H9 (cell line): ENCODE measurements at regions not wholly inside any gene's neighbourhood (a gene's known extent, or its start where the extent isn't known, plus 50 kb on each side); places are given as distances from the start of the nearest gene placed in this dataset.

Source experiments
- DNase-seq: peaks from one replicate; pipeline ENCODE4 v3.0.0-alpha.2; 2017
- H2AFZ ChIP-seq: one replicate; pipeline ENCODE4 v1.6.1; 2013; ENCODE audit warnings: mild to moderate bottlenecking, low read length, control low read depth, moderate library complexity
- H2AK5ac ChIP-seq: 2 replicates; pipeline ENCODE4 v1.6.1; 2013; ENCODE audit warnings: low read length, control low read depth, mixed read lengths; ENCODE audit not compliant: insufficient read length
- H2BK120ac ChIP-seq: one replicate; pipeline ENCODE4 v1.6.1; 2013; ENCODE audit warnings: low read depth, mild to moderate bottlenecking, low read length, control low read depth, inconsistent platforms; ENCODE audit not compliant: poor library complexity, severe bottlenecking
- H2BK12ac ChIP-seq: 2 replicates; pipeline ENCODE4 v1.6.1; 2013; ENCODE audit warnings: low read length, control low read depth, mixed read lengths, low read depth; ENCODE audit not compliant: insufficient read length
- H2BK15ac ChIP-seq: 2 replicates; pipeline ENCODE4 v1.6.1; 2013; ENCODE audit warnings: low read depth, low read length, control low read depth
- H2BK20ac ChIP-seq: one replicate; pipeline ENCODE4 v1.6.1; 2013; ENCODE audit warnings: low read depth, mild to moderate bottlenecking, low read length, control low read depth, inconsistent platforms; ENCODE audit not compliant: poor library complexity, severe bottlenecking
- H2BK5ac ChIP-seq: 2 replicates; pipeline ENCODE4 v1.6.1; 2013; ENCODE audit warnings: low read length, control low read depth, mixed read lengths; ENCODE audit not compliant: insufficient read length
- H3K14ac ChIP-seq: 2 replicates; pipeline ENCODE4 v1.6.1; 2013; ENCODE audit warnings: low read length, control low read depth; ENCODE audit not compliant: insufficient read depth
- H3K18ac ChIP-seq: 2 replicates; pipeline ENCODE4 v1.6.1; 2013; ENCODE audit warnings: low read depth, mild to moderate bottlenecking, mixed read lengths, low read length, control low read depth; ENCODE audit not compliant: insufficient read length
- H3K23ac ChIP-seq: 2 replicates; pipeline ENCODE4 v1.6.1; 2013; ENCODE audit warnings: low read length, control low read depth, mixed read lengths, low read depth; ENCODE audit not compliant: insufficient read length
- H3K23me2 ChIP-seq: 2 replicates; pipeline ENCODE4 v1.6.1; 2013; ENCODE audit warnings: low read depth, mild to moderate bottlenecking, mixed read lengths, low read length, control low read depth; ENCODE audit not compliant: insufficient read length, poor library complexity, severe bottlenecking
- H3K27ac ChIP-seq: 2 replicates; pipeline ENCODE4 v1.5.1; 2013; ENCODE audit warnings: low read length, control low read depth, mixed read lengths, low read depth; ENCODE audit not compliant: insufficient read length
- H3K27me3 ChIP-seq: 2 replicates; pipeline ENCODE4 v1.6.1; 2013; ENCODE audit warnings: low read length, control low read depth, inconsistent platforms; ENCODE audit not compliant: insufficient read depth
- H3K4ac ChIP-seq: 2 replicates; pipeline ENCODE4 v1.6.1; 2013; ENCODE audit warnings: low read depth, mild to moderate bottlenecking, control low read depth, inconsistent platforms, low read length, moderate library complexity
- H3K4me1 ChIP-seq: 2 replicates; pipeline ENCODE4 v1.6.1; 2013; ENCODE audit warnings: low read length, control low read depth, inconsistent platforms; ENCODE audit not compliant: insufficient read depth
- H3K4me2 ChIP-seq: 2 replicates; pipeline ENCODE4 v1.6.1; 2013; ENCODE audit warnings: low read length, control low read depth, mixed read lengths; ENCODE audit not compliant: insufficient read length, insufficient read depth
- H3K56ac ChIP-seq: 2 replicates; pipeline ENCODE4 v1.6.1; 2013; ENCODE audit warnings: low read depth, mild to moderate bottlenecking, mixed read lengths, low read length, control low read depth; ENCODE audit not compliant: insufficient read length
- H3K79me1 ChIP-seq: 2 replicates; pipeline ENCODE4 v1.6.1; 2013; ENCODE audit warnings: low read depth, mild to moderate bottlenecking, moderate library complexity, low read length, control low read depth, inconsistent platforms; ENCODE audit not compliant: insufficient read depth, poor library complexity, severe bottlenecking
- H3K79me2 ChIP-seq: 2 replicates; pipeline ENCODE4 v1.6.1; 2013; ENCODE audit warnings: low read length, control low read depth, inconsistent platforms; ENCODE audit not compliant: insufficient read depth
- H3K9ac ChIP-seq: 2 replicates; pipeline ENCODE4 v1.6.1; 2013; ENCODE audit warnings: low read length, control low read depth, mixed read lengths; ENCODE audit not compliant: insufficient read length; ENCODE audit errors: extremely low read depth
- H3K9me3 ChIP-seq: one replicate; pipeline ENCODE4 v1.6.1; 2013; ENCODE audit warnings: low read depth, low read length, inconsistent platforms; ENCODE audit not compliant: control insufficient read depth
- H3T11ph ChIP-seq: one replicate; pipeline ENCODE4 v1.6.1; 2013; ENCODE audit warnings: mild to moderate bottlenecking, low read length, control low read depth, inconsistent platforms
- H4K20me1 ChIP-seq: one replicate; pipeline ENCODE4 v1.6.1; 2013; ENCODE audit not compliant: control insufficient read depth, insufficient read length, insufficient read depth
- H4K5ac ChIP-seq: 2 replicates; pipeline ENCODE4 v1.6.1; 2013; ENCODE audit warnings: low read depth, mild to moderate bottlenecking, mixed read lengths, low read length, control low read depth; ENCODE audit not compliant: insufficient read length
- H4K8ac ChIP-seq: replicated peaks from 2 replicates; pipeline ENCODE4 v1.6.1; 2013; ENCODE audit warnings: low read length, control low read depth, mixed read lengths, low read depth; ENCODE audit not compliant: insufficient read length
- H4K91ac ChIP-seq: 2 replicates; pipeline ENCODE4 v1.6.1; 2013; ENCODE audit warnings: low read depth, mild to moderate bottlenecking, moderate library complexity, mixed read lengths, low read length, control low read depth; ENCODE audit not compliant: insufficient read length
- H3K27ac Mint-ChIP-seq, 3 experiments: 2 replicates in 2 of 3; 3 replicates in 1 of 3; pipeline ENCODE4 v1.8.0; 2020 to 2021; ENCODE audit warnings: mixed read lengths in 3 of 3, mild to moderate bottlenecking in 1 of 3, moderate library complexity in 1 of 3
- H3K27me3 Mint-ChIP-seq: 2 replicates; pipeline ENCODE4 v1.8.0; 2021; ENCODE audit warnings: low read depth, mild to moderate bottlenecking, moderate library complexity, mixed read lengths
- H3K36me3 Mint-ChIP-seq, 3 experiments: 2 replicates in 2 of 3; 3 replicates in 1 of 3; pipeline ENCODE4 v1.8.0; 2020 to 2021; ENCODE audit warnings: low read depth in 3 of 3, mixed read lengths in 3 of 3; ENCODE audit not compliant: insufficient read depth in 1 of 3
- H3K4me1 Mint-ChIP-seq, 2 experiments: 2 replicates each; pipeline ENCODE4 v1.8.0; 2020; ENCODE audit warnings: mixed read lengths in 2 of 2
- H3K4me3 Mint-ChIP-seq, 2 experiments: 2 replicates in 1 of 2; 3 replicates in 1 of 2; pipeline ENCODE4 v1.8.0; 2020 to 2021; ENCODE audit warnings: mild to moderate bottlenecking in 2 of 2, mixed read lengths in 2 of 2, moderate library complexity in 1 of 2
- H3K9me3 Mint-ChIP-seq, 2 experiments: 2 replicates in 1 of 2; 3 replicates in 1 of 2; pipeline ENCODE4 v1.8.0; 2020; ENCODE audit warnings: mild to moderate bottlenecking in 2 of 2, mixed read lengths in 2 of 2, moderate library complexity in 1 of 2
- CTCF ChIP-seq: fragments of 200-600 bp; sonication (generic); conservative IDR thresholded peaks from 3 replicates; pipeline ENCODE4 v1.8.0; 2021; ENCODE audit warnings: antibody characterized with exemption, mild to moderate bottlenecking
- WGBS: extraction: QIAGEN DNeasy Blood & Tissue Kit; methylation state at CpG from one replicate; pipeline ENCODE4 v1.1.7; 2013; ENCODE audit warnings: missing lambda C conversion rate, low lambda C conversion rate, mixed read lengths; ENCODE audit not compliant: insufficient read length; ENCODE audit errors: extremely low coverage; 5-methylcytosine and 5-hydroxymethylcytosine counted together

- no peak overlapping the region for H3T11ph ChIP-seq
- no peak overlapping the region for H3K4ac ChIP-seq
- H3K23ac ChIP-seq = no peak overlapping the region
- H2AK5ac ChIP-seq = no peak overlapping the region
- H2AFZ ChIP-seq = no peak overlapping the region
- no peak overlapping the region for H3K14ac ChIP-seq
- no peak overlapping the region for H2BK15ac ChIP-seq
- no CpG with 5 or more reads among the region's 2 CpGs for WGBS
- H3K79me1 ChIP-seq = no peaks in the 10 kb centered on the region
- no peak overlapping the region for H2BK12ac ChIP-seq
- no peak overlapping the region for H3K4me2 ChIP-seq
- no peak overlapping the region for H3K27ac Mint-ChIP-seq
- H3K27ac ChIP-seq = no peak overlapping the region
- H2BK20ac ChIP-seq = no peak overlapping the region
- DNase-seq = no peak
- no peaks in the 10 kb centered on the region for H3K9me3 Mint-ChIP-seq
- no peaks in the 10 kb centered on the region for H3K23me2 ChIP-seq
- no peaks in the 10 kb centered on the region for H3K9me3 ChIP-seq
- H3K4me1 Mint-ChIP-seq = peaks cover 31 to 39% of the 10 kb centered on the region in 2 experiments
- H3K4me3 Mint-ChIP-seq = no peak overlapping the region
- no peak for TF ChIP-seq CTCF
- H3K18ac ChIP-seq = no peak overlapping the region
- no peaks in the 10 kb centered on the region; a peak in 1 of 7 replicates for H3K36me3 Mint-ChIP-seq
- H4K8ac ChIP-seq = no peak overlapping the region
- no peak overlapping the region for H3K56ac ChIP-seq
- H2BK120ac ChIP-seq = no peak overlapping the region
- no peaks in the 10 kb centered on the region for H3K27me3 ChIP-seq
- no peaks in the 10 kb centered on the region for H3K27me3 Mint-ChIP-seq
- no peak overlapping the region for H3K9ac ChIP-seq
- no peak overlapping the region for H2BK5ac ChIP-seq
- H3K79me2 ChIP-seq = no peaks in the 10 kb centered on the region
- no peak overlapping the region for H4K91ac ChIP-seq
- H3K4me1 ChIP-seq = peaks cover 5% of the 10 kb centered on the region; the same call in 1 of the 2 replicates
- no peak overlapping the region for H4K5ac ChIP-seq
- H4K20me1 ChIP-seq = no peaks in the 10 kb centered on the region
Measured at GRCh38 chr1:68970571-68970970, 473.7 kb upstream of the DEPDC1 start.
